Renal cortical epithelial cell (primary cell): ENCODE measurements at regions not wholly inside any gene's neighbourhood (a gene's known extent, or its start where the extent isn't known, plus 50 kb on each side); places are given as distances from the start of the nearest gene placed in this dataset.
"Not testable (repeated sequence)": the region's sequence is repeated elsewhere in the genome, so short reads cannot be mapped to it uniquely, and the experiment has no call there.

Experiments
- DNase-seq: peaks from one replicate; pipeline ENCODE4 v3.0.0-alpha.2; 2011; ENCODE audit warnings: low read depth

DNA sequence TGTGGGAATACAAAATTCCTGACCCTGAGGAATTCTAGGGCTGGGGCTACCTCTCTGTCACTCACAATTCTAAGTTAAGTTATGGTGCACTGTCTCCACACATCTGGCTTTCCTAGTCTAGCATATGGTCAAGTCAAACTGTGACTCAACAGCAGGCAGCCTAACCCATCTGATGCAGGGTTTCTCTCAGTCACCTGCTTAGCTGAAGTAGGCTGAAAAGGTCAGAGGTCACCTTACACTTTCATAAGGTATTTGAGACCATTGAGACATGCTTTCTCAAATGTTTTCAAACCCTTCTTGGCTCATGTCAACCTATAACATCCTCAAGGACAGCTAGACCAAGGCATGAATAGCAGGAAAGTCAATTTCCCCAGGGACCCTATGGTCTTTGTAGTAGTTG is 196.5 kb upstream of the STK26 start:
- no peak for DNase-seq

DNA sequence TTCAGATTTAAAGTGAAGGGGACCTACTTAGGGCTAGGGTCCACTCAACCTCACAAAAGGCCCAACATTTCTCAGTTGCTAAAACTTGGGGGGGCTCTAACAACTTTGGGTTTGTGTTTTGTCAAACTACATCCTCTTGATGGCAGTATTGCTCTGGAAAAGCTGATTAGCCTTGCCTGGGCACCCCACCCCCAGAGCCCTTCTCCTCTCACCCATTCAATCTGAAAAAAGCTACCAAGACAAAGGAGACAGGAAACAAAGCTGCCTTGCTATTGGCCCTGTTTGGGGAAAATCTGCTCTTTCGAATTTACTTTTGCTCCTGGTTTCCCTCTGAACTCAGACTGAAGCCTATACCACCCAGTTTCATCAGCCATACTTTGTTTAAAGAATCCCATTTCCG is 195.2 kb upstream of the STK26 start:
- no peak for DNase-seq

DNA sequence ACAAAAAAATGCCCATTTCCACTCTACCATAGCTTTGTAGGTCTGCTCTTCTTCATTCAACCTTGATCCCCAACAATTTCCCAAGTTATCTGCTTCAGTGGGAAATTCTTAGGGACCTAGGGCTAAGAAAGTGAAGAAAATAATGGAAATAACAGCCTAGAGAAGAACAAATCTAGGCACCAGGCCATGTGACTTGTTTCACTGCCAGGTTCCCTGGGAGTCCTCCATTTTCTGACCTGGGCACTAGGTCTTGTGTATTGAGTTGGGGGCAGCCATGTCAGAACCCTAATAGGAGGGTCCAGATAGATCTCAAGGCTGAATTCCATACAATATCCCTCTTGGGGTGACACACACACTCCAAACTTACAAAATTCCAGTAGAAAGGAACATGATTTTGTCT is 194.6 kb upstream of the STK26 start:
- no peak for DNase-seq

DNA sequence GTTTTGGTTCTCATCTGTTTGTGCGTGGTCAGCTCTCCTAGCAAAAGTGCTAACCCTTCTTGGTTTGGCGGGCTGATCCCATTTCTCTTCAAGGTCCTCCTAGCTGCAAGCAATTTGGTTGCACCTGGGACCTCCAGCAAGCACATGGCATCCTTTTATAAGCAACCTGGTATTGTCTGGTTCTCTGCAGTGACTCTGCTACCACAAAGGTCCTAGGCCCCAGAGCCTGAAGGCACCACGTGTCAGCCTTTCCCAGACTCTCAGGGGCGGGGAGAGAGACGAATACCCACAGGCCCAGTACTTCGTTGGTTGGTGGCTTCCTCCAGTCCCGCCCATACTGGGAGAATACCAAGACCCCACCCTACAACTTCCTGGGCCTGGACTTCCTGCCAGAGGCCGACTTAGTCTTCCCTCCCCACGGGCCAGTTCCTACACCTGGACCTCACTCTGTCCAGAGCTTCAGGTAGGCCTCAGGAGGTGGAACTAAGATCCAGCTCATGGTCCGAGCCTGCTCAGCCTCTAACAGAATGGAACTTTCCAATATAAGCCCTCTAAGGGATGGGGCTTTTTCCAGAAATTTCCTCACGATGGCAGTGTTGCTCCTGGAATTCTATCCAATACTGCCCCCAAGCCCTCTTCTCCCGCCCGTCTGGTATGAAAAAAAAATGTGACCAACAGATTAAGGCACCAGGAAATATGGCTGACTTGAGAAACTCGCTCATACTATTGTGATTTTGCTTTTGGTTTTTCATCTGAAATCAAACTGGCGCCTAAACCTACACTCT is 192.5 kb upstream of the STK26 start:
- peak; percentile 21 for DNase-seq

DNA sequence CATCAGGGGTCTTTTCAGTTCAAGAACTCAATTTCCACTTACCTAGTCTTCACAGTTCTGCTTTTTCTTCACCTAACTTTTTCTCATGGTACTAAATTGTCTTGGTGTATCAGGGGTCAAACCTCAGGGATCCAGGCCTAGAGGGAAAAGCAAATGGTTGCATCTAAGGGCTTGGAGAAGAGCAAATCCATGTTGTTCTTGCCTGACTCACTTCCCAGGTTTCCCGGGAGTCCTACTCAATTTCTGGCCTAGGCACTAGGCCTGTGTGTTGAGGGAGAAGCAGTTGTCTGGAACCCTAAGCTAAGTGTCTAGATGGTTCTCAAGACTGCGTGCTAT is 191.9 kb upstream of the STK26 start:
- no peak for DNase-seq

DNA sequence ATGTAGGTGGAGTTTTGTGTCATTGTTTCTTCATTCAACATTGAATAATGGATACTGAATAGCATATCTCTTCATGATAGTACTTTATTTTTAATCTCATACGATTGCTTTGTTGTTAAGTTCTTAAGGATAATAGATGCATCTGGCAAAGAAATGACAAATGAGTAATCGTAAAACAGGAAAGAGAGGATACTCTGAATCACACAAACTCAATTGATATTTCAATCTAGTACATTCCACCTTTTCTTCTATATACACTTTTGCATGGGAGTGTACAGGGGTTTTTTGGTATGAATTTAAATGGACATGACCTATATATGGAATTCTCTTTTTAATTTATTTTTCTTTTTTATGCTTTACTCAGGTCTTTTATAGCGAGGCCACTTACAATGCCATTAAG is 186.9 kb upstream of the STK26 start:
- DNase-seq, result no peak

DNA sequence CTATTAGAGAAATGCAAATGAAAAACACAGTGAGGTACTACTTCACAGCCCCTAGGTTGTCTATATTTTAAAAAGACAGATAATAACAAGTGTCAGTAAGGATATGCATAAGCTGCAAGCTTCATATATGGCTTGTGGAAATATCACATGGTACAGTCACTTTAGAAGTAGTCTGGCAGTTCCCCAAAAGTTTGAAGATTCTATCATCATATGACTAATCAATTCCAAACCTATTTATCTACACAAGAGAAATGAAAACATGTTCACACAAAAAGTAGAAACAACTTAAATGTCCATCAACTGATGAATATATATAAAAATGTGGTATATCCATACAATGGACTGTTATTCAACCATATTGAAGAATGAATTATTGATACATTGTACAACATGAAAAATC is 185.8 kb upstream of the STK26 start:
- no peak for DNase-seq

DNA sequence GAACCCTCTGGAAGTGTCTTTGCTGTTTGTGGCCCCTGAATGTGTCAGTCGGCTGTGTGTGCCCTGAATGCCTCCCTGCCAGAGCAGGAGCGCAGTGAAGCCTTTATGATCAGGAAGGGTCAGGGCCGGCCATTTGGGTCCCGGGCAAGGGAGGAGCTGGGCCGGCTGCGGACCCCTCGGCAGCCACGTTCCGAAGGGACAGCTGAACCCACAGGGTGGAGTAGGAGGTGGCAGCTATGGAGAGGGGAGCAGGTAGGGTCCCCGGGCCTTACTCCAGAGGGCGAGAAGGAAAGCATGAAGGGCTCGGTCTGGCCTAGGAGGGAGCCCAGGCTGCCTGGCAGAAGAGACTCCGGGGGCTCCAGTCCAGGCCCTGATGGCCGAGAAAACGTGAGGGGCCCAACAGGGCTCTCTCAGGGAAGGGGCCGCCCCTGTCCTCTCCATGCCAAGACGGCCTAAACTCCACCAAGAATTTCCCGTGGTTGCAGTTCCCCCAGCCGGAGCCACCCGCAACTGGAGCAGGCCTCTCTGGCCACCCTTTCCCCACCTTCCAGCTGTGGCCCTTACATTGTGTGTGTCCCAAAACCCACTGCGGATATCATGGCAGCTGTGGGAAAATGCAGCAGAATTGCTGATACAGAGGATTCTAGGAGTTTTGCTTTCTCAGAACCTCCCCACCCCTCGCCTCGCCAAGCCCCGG is 182.2 kb upstream of the STK26 start:
- no peak for DNase-seq

DNA sequence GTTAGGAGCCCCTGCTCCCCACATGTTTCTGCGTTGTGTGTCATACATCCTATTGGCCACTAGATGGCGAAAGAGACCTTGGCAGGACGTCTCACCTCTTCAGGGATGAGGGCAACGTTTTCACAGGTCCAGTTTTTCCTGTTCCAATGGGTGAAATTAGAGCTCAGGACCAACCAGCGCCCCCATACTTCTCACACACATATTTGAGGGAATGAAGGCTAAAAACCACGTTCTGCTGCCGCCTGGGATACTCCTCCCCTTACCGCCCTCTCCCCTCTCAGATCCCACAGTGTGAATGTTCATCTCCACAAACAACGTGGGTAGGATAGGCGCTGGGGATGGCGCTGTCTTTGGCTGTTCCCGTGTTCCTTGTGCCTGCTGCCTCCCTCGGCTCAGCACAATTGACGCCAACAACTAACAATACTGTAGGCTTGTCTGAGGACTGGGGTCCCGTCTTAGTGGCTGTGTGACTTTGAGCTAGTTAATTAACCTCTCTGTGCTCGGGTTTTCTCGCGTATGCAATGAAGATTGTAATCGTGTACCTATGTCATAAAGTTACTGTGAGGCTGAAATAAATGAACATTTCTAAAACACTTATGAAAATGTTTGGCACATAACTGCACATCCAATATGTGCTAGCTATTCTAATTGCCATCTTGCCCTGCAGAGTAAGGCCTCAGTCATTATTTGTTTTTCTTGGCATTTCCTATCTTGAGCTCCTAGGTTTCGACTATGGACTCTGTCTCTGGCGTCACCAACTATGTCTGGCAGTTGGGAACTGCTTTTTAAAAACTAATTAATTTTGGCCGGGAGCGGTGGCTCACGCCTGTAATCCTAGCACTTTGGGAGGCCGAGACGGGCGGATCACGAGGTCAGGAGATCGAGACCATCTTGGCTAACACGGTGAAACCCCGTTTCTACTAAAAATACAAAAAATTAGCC is 181.3 kb upstream of the STK26 start:
- peak; percentile 25 for DNase-seq

DNA sequence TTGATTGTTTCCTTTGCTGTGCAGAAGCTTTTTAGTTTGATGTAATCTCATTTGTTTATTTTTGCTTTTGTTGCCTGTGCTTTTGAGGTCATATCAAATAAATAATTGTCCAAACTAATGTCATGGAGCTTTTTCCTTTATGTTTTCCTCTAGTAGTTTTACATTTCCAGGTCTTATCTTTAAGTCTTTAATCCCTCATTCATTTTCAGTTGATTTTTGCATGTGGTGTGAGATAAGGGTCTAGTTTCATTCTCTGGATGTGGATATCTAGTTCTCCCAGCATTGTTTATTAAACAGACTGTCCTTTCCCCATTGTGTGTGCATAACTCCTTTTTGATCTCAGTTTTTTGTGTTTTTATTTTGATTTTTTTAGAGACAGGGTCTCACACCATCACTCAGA is 179.1 kb upstream of the STK26 start:
- DNase-seq, result no peak

DNA sequence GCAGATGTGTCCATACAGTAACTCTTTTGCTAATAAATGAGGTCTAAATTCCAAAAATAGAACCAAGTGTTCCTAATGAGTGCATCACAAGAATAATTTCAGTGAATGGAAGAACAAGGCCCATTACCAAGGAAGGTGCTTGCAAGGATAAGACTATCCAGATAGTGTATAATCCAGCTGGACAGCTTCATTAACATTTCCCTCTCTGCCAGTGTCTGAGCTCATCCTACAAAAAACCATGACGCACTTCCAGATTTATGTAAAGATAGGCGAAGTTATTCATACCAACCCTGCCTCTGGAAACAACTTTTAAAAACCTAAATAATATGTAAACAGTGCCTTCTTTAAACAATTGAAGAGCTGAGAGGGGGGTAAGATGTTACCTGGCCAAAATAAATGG is 177.9 kb upstream of the STK26 start:
- no peak for DNase-seq

DNA sequence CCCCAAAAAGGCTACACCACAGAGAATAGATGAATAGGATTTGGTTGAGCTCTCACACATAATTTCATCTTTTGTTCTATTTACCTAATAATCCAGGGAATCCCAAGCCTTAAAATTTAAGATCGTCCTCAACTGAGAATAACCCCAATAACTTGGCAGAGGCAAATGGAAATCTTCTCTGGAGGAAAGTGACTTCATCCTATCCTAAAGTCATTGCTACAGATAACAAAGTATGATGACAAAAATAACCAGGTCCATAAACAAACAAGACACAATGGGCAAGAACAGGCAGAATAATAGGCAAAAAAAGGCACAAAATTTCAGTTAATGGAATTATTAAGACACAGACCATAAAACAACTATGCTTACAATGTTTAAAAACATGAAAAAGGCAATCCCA is 177.3 kb upstream of the STK26 start:
- no peak for DNase-seq

DNA sequence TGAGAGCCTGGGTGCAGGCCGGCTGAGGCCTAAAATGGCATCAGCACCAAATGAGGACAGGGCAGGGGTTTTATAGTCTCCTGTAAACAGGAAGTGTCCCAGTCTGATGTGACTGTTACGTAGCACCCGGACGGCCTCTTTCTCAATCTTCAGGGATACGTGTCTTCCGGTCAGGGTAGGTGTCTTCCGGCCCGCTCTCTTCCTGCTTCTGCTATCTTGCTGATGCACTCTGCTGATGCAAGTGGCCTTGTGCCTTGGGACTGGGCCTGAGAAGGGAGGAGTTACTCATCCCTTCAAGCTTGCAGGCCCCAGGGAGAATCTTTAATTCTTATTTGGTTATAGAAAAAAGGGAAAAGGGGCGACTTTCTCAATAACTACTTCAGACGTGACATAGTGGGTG is 172.1 kb upstream of the STK26 start:
- not testable (repeated sequence) for DNase-seq

DNA sequence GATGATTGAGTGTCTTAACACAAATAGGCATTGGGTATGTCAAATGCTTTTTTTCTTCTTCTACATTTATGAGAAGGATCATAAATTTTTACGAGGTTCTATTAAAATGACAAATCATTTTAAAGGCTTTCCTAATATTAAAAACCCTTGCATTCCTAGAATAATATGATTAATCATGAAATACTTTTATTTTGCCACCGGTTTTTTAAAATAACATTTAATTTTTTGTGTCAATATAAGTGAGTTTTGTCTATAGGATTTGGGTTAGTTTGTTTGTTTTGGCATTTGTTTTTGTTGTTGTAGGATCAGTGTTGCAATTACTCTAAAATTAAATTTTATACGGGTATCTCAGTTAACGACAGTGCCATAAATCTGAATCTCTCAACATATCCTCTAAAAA is 169.7 kb upstream of the STK26 start:
- DNase-seq, result no peak

DNA sequence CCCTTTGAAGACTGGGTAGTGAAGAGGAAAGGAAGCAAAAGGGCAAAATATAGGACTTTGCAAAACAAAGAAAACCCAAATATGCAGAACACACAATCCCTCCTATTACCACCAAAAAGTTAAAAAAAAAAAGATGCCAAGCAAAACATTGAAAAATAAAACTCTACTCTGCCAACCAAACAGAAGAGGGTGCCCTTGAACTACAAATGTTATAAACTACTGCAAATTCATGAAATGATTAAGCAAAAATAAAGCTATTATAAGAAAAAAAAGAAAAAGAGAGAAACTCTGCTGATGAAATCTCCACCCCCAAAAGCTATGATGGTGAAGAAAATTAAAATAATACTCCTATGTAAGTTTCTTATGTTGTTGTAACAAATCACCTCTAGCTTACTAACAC is 168.5 kb upstream of the STK26 start:
- peak; percentile 16 for DNase-seq

DNA sequence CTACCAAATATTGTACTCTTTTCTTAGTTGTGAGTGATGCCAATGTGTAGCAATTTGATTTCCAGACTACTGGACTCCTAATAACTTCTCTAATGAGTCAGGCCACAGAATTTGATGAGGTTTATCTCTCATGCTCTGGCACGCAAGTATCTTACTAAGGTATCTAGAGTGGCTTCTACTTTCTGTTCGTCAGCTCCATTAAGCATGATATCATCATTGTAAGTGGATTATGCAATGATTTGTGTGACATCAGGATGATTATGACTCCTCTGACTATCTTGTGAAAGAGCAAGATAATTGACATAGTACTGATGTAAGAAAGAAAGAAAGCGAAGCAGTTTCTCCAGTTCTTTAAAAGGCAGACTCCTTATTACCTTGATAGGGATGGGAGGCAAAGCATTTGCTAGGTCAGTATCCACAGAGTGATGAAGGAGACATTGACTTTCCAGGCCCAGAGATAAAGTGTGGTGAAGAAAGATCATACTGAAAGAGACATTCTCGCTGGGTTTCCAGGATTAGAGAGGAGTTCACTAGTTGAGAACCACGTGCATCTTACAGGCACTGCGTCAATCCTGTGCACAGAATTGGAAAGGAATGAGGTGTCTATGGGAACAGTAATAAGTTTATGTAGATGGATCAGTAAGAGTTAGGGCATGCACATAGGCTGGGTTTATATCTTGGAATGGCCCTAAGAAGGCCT is 161.9 kb upstream of the STK26 start:
- DNase-seq, result no peak

DNA sequence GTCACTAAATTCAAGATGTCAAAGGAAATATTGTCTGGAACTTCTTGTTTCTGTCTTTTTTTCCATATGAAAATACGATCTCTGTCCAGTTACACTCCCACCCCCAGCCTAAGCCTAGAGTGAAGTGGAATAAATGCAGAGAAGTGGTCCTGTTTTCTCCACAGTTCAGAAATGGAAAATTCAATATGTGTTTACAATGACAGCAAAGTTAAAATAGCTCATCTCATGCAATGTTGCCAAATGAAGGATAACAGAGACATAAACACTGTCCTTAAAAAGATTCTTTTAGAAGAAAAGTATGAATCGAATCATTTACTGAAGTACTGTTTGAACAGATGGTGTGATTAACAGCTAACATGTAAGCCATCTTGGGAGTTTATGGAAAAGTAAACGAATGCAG is 160.8 kb upstream of the STK26 start:
- DNase-seq, result no peak

DNA sequence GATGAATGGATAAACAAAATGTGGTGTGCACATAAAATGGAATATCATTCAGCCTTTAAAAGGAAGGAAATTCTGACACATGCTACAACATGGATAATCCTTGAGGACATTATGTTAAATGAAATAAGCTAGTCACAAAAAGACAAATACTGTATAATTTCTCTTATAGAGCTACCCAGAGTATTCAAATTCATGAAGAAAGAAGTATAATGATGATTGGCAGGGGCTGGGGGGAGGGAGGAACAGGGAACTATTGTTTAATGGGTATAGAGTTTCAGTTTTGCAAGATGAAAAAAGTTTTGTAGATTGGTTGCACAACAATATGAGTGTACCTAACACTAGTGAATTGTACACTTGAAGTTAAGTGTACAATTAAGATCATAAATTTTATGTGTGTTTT is 153.9 kb upstream of the STK26 start:
- DNase-seq, result no peak

DNA sequence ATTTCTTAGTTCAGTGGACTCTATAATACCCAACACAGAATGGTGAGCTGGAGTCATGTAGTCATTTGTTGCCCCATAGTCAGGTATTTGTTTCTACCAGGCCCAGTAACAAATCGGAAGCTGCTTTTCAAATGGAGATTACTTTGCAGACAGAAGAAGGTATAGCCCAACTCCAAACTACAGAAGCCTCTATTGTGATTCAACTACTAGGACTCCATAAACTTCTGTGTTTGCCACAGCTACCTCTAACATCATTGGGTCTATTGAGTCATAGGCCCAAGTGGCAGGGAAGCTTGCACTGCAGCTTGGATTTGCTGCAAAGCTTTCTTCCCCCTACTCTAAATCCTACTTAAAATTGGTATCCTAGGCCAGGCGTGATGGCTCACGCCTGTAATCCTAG is 148.8 kb upstream of the STK26 start:
- no peak for DNase-seq

DNA sequence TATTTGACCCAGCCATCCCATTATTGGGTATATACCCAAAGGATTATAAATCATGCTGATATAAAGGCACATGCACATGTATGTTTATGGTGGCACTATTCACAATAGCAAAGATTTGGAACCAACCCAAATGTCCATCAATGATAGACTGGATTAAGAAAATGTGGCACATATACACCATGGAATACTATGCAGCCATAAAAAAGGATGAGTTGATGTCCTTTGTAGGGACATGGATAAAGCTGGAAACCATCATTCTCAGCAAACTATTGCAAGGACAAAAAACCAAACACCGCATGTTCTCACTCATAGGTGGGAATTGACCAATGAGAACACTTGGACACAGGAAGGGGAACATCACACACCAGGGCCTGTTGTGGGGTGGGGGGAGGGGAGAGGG is 147.3 kb upstream of the STK26 start:
- DNase-seq, result not testable (repeated sequence)

DNA sequence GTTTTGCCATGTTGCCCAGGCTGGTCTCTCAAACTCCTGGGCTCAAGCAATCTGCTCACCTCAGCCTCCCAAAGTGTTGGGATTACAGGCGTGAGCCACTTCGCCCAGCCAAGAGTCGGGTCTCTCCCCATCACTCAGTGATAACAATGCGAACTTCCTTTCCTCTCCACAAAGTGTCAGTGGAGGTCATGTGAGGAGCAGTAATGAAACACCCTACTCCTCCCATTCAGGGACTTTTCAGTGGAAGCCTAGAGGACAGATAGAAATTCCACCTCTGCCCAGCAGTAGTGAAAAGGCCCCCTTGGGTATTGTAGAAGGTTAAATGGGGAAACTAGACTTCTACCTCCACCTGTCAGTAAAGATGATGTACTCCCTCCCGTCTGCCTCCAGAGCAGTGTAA is 141.9 kb upstream of the STK26 start:
- no peak for DNase-seq

DNA sequence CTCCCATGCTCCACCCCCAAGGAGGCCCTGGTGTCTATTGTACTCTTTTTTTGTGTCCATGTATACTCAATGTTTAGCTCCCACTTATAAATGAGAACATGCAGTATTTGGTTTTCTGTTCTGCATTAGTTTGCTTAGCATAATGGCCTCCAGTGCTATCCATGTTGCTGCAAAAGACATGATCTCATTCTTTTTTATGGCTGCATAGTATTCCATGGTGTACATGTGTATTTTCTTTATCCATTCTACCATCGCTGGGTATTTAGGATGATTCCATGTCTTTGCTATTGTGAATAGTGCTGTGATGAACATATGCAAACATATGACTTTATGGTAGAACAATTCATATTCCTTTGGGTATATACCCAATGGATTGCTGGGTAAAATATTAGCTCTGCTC is 138.1 kb upstream of the STK26 start:
- not testable (repeated sequence) for DNase-seq
